Skeletal muscle satellite cell (primary cell): ENCODE measurements at regions not wholly inside any gene's neighbourhood (a gene's known extent, or its start where the extent isn't known, plus 50 kb on each side); places are given as distances from the start of the nearest gene placed in this dataset.
A peak's percentile ranks its signal among the peaks of the same experiment; 100 is the strongest.
"Not testable (repeated sequence)": the region's sequence is repeated elsewhere in the genome, so short reads cannot be mapped to it uniquely, and the experiment has no call there.

Source experiments
- H3K27me3 ChIP-seq: 2 replicates; pipeline ENCODE4 v1.7.0; 2013; ENCODE audit warnings: low read length; ENCODE audit not compliant: control insufficient read depth, insufficient read depth
- H3K36me3 ChIP-seq: 2 replicates; pipeline ENCODE4 v1.7.0; 2013; ENCODE audit warnings: mild to moderate bottlenecking, control low read depth, low read length; ENCODE audit not compliant: insufficient read depth
- H3K4me1 ChIP-seq: 2 replicates; pipeline ENCODE4 v1.7.0; 2013; ENCODE audit warnings: low read length; ENCODE audit not compliant: control insufficient read depth, insufficient read depth
- H3K4me2 ChIP-seq: 2 replicates; pipeline ENCODE4 v1.7.0; 2013; ENCODE audit warnings: mild to moderate bottlenecking, low read length
- H3K4me3 ChIP-seq: 2 replicates; pipeline ENCODE4 v1.7.0; 2013; ENCODE audit warnings: low read length
- H3K9ac ChIP-seq: 2 replicates; pipeline ENCODE4 v1.7.0; 2013; ENCODE audit warnings: mild to moderate bottlenecking, low read depth, low read length, moderate library complexity
- H3K9me3 ChIP-seq: replicated peaks from 2 replicates; pipeline ENCODE4 v1.7.0; 2013; ENCODE audit warnings: mild to moderate bottlenecking, control low read depth, low read length

DNA sequence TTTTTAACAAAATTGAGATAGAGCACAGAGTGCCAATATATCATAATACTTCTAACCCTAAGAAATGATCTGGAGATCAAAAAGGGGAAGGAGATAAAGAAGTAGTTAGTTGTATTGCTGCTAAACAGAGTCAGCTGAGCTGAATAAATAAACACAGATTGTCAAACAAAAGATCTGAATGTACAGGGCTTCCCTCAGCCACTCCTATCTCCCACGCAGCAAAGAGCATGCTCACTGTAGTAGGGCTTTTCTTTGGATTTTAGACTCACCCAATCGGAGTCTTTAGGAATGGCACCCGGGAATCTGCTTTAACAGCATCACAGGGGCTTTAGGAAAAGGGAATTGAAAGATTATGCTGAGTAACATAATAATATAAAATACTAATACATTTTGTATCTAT is 222.2 kb upstream of the STXBP5 start:
- Histone ChIP-seq H3K27me3 (no peaks in the 10 kb centered on the region), H3K36me3 (no peaks in the 10 kb centered on the region), H3K4me1 (peaks cover 4% of the 10 kb centered on the region), H3K4me3 (no peak overlapping the region), H3K4me2 (no peak overlapping the region), H3K9ac (no peak overlapping the region), H3K9me3 (no peaks in the 10 kb centered on the region)

DNA sequence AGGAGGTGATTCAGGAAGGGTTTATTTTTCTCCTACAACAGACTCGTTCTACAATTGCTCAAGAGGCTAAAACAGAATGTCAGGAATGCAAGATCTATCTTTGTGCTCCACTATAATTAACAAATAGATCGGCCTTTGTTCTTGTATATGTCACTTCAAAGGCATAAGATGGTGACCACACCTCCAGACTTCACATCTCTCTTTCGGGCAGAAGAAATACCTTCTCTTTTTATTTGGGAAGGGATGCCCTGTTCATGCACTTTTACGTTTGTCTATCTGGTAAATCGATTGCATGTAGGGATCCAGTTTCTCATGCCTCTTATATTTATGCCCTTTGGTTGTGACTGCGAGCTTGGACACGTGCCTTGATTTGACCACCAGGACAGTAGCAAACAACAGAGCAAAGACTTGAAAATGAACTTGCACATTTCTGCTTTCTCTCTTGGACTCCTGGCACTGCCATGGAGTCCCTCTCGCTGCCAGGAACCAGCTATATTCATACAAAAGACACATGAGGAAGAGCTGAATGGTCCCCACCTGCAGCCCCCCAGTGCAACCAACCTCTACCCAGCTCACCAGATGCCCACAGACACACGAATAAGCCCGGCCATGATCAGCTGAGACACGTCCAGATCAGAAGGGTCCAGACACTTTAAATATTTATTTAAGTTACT is 219.8 kb upstream of the STXBP5 start:
- Histone ChIP-seq H3K27me3 (no peaks in the 10 kb centered on the region), H3K4me1 (peaks cover 5% of the 10 kb centered on the region), H3K9ac (no peak overlapping the region), H3K4me2 (no peak overlapping the region), H3K9me3 (no peaks in the 10 kb centered on the region), H3K36me3 (no peaks in the 10 kb centered on the region), H3K4me3 (no peak overlapping the region)

DNA sequence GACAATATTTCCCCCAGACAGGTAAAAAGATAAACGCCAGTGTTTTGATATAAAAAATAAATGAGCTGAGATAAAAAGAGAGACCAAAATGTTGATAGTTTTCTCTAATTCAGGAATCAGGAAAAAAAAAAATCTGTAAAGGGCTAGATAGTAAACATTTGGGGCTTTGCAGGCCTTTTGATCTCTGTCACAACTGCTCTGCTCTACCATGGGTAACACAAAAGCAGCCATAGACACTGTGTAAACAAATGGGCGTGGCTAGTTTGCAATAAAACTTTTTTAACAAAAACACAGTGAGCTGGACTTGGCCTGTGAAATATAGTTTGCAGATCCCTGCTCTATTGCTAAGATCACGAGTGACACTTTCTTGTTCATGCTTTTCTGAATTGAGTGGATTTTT is 219.1 kb upstream of the STXBP5 start:
- no peak overlapping the region for H3K4me3 ChIP-seq
- H3K4me1 ChIP-seq = peaks cover 12% of the 10 kb centered on the region
- no peak overlapping the region for H3K9ac ChIP-seq
- H3K36me3 ChIP-seq = no peaks in the 10 kb centered on the region
- no peak overlapping the region for H3K4me2 ChIP-seq
- H3K27me3 ChIP-seq = no peaks in the 10 kb centered on the region
- H3K9me3 ChIP-seq = no peaks in the 10 kb centered on the region

DNA sequence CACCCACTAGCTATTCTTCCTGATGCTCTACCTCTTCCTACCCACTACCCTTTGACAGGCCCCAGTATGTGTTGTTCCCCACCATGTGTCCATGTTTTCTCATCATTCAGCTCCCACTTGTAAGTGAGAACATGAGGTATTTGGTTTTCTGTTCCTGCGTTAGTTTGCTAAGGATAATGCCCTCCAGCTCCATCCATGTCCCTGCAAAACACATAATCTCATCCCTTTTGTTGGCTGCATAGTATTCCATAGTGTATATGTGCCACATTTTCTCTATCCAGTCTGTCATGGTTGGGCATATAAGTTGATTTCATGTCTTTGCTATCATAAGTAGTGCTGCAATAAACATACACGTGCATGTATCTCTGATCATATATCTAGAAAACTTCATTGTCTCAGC is 218.3 kb upstream of the STXBP5 start:
- H3K9me3 ChIP-seq = no peaks in the 10 kb centered on the region
- H3K27me3 ChIP-seq = no peaks in the 10 kb centered on the region
- H3K4me2 ChIP-seq = no peak overlapping the region
- H3K9ac ChIP-seq = no peak overlapping the region
- H3K36me3 ChIP-seq = no peaks in the 10 kb centered on the region
- H3K4me1 ChIP-seq = peaks cover 20% of the 10 kb centered on the region
- H3K4me3 ChIP-seq = no peak overlapping the region

- not testable (repeated sequence) for H3K36me3 ChIP-seq, H3K27me3 ChIP-seq, H3K9me3 ChIP-seq, H3K4me2 ChIP-seq, H3K9ac ChIP-seq, H3K4me3 ChIP-seq
- H3K4me1 ChIP-seq = peaks cover 29% of the 10 kb centered on the region
These were observed 216.3 kb upstream of the STXBP5 start for GRCh38 chr6:146987938-146988337.

GRCh38 chr6:146989860-146990259 is 214.4 kb upstream of the STXBP5 start:
- Histone ChIP-seq H3K4me3 (no peak overlapping the region), H3K4me2 (peak overlapping the region; percentile 41), H3K27me3 (no peaks in the 10 kb centered on the region), H3K9ac (peak overlapping the region; percentile 39), H3K36me3 (no peaks in the 10 kb centered on the region), H3K4me1 (peaks cover 29% of the 10 kb centered on the region), H3K9me3 (no peaks in the 10 kb centered on the region)

DNA sequence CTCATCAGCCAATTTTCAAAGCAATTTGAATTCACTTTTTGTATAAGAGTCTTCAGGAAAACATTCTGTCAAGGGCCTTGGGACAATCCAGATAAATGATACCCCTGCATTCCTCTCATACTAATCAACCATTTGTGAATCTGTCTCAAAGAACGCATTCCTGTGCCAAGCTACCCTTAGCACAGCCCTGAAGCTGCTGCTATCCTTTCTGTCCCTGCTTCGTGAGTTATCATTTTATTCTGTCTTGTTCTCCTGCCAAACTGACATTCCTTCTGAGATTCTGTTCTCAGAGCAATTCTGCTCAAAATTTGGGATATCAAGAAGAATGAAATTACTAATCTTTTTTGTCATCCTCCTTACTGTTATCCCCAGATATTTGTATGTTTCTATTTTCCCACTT is 213.9 kb upstream of the STXBP5 start:
- H3K9me3 ChIP-seq = no peaks in the 10 kb centered on the region
- no peak overlapping the region for H3K4me3 ChIP-seq
- no peaks in the 10 kb centered on the region for H3K36me3 ChIP-seq
- H3K27me3 ChIP-seq = no peaks in the 10 kb centered on the region
- peaks cover 26% of the 10 kb centered on the region for H3K4me1 ChIP-seq
- peak overlapping the region; percentile 65 for H3K9ac ChIP-seq
- peak overlapping the region; percentile 41 for H3K4me2 ChIP-seq

DNA sequence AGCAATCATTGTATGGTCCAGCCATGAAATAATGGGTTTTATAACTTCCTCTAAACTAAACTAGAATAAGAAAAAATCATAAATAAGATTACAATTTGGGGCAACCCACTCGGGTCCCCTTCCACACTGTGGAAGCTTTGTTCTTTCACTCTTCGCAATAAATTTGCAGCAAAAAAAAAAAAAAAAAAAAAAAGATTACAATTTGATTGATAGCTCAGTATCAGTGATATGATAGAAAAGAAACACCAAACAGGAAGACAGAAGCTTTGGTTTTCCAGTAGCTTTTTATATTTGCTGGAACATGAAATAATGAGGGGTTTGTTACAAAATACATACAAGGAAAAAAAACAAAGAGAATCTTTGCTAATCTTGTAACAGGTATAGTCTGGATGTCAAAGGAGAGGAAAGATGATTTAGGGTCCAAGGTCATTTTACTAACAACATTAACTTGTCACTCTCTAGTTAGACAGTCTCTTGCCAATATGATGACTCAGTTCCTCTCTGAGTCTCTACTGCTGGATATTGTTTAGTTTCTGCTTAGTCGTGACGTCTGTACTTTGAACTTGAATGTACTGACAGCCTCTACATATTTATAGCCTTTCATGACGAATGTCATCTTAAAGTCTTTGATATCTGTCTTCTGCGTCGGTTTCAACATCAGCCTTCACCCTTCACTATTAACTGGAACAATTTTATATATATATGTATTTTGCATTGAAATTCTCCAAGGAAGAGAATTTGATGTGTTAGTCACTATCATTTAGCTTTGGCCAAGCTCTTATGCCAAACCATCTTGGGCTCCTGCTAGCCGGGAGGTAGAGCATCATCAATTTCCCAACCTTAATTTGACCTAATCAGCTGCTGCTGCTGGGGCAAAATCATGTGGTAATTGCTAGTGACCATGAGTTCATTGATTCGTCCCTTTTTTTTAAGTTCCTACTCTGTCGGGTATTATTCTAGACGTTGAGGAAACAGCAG is 213.1 kb upstream of the STXBP5 start:
- H3K27me3 ChIP-seq = no peaks in the 10 kb centered on the region
- H3K4me1 ChIP-seq = peaks cover 26% of the 10 kb centered on the region
- no peak overlapping the region for H3K4me3 ChIP-seq
- H3K9ac ChIP-seq = peak overlapping the region; percentile 65
- peak overlapping the region; percentile 41 for H3K4me2 ChIP-seq
- H3K9me3 ChIP-seq = no peaks in the 10 kb centered on the region
- no peaks in the 10 kb centered on the region for H3K36me3 ChIP-seq

GRCh38 chr6:146997062-146997461 is 207.2 kb upstream of the STXBP5 start:
- Histone ChIP-seq H3K9ac (no peak overlapping the region), H3K4me1 (peaks cover 29% of the 10 kb centered on the region), H3K9me3 (no peaks in the 10 kb centered on the region), H3K4me2 (peak overlapping the region; percentile 25), H3K4me3 (no peak overlapping the region), H3K27me3 (no peaks in the 10 kb centered on the region), H3K36me3 (no peaks in the 10 kb centered on the region)

DNA sequence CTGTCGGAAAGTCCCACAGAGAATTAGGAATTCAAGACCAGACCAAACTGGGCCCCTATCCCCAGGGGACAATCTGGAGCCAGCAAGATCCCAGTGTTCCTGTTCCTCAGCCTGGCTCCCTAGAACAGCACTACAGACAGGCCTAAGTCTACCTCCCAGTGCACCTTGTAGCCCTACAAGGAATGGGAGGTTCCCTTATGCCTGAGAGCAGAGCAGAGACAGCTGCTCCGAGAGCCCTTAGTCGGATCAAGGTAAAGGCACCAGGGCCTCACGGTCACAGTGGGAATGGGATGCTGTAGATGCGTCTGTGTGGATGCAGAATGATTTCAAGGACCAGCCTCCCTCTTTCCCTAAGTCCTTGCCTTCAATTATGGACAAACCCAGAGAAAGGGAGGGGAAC is 204.5 kb upstream of the STXBP5 start:
- H3K9me3 ChIP-seq = no peaks in the 10 kb centered on the region
- no peak overlapping the region for H3K4me3 ChIP-seq
- H3K4me2 ChIP-seq = no peak overlapping the region
- peaks cover 28% of the 10 kb centered on the region for H3K4me1 ChIP-seq
- H3K27me3 ChIP-seq = no peaks in the 10 kb centered on the region
- no peaks in the 10 kb centered on the region for H3K36me3 ChIP-seq
- no peak overlapping the region for H3K9ac ChIP-seq

DNA sequence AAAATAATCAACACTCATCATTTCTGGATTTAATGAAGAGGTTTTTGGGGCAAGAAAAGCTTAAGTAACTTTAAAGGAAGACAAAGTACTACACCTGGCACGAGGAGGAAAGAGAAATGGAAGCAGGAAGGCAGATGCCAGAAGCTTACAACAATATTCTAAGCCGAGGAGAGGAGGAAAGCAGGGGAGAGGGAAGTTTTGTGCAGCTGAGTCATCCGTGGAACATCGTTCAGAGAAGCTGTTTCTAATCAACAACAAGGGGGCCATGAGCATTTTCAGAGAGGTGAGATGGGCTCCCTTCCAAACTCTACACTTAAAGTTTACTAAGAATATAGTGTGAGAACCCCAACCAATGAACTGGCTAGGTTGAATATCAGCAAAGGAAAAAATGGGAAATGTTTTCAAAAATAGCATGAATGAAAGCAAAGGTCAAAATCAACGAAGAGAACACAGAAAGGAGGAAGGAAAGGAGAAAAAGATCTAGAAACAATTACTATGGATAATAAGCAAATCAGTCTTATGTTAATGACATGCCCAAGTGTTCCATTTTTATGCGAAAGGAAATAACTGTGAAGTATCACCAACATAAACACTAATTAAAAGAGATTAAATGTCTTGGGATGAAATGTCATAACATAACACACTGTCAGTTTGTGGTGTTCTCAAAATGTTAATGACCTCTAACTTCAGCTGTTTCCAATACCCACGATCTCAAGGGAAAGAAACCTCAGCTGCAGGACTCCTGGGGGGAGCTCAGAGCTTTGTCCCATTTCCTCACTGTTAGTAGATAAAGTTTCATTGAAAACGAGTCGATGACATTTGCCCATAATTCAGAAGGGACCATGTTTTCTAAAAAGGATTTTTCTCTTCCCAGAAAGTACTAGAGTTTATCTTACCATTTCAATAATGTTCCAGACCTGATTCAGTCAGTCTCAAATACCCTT is 203.4 kb upstream of the STXBP5 start:
- no peak overlapping the region for H3K9ac ChIP-seq

More for the DNA sequence above, 203.4 kb upstream of the STXBP5 start:
- H3K36me3 ChIP-seq = no peaks in the 10 kb centered on the region
- H3K9me3 ChIP-seq = no peaks in the 10 kb centered on the region
- H3K4me3 ChIP-seq = peak overlapping the region; percentile 22
- no peaks in the 10 kb centered on the region for H3K27me3 ChIP-seq
- peaks cover 28% of the 10 kb centered on the region for H3K4me1 ChIP-seq
- H3K4me2 ChIP-seq = peak overlapping the region; percentile 61
